Islet precursor cell (in vitro differentiated cells): ENCODE measurements at regions not wholly inside any gene's neighbourhood (a gene's known extent, or its start where the extent isn't known, plus 50 kb on each side); places are given as distances from the start of the nearest gene placed in this dataset.
A peak's percentile ranks its signal among the peaks of the same experiment; 100 is the strongest.

ENCODE experiments used
- DNase-seq: peaks from one replicate; pipeline ENCODE4 v3.0.0-alpha.2; 2018

DNA sequence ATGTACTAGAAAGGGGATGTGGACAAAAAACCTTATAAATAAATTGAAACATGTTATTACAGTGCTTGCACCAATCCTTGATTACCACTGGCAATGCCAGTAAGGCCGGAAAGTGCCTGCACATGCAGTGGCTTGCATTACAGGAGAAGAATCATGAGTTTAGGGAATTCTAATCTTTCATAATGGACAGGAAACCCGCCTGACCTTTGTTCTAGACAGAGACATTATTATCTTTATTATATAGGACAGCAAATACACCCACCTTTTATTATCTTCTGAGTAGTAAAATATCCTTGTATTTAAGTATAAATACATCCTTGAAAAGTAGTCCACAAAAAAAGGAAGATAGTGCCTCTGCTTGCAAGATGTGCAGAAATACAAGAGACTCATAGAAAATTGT lies 379.9 kb upstream of the LCORL start:
- no peak for DNase-seq

DNA sequence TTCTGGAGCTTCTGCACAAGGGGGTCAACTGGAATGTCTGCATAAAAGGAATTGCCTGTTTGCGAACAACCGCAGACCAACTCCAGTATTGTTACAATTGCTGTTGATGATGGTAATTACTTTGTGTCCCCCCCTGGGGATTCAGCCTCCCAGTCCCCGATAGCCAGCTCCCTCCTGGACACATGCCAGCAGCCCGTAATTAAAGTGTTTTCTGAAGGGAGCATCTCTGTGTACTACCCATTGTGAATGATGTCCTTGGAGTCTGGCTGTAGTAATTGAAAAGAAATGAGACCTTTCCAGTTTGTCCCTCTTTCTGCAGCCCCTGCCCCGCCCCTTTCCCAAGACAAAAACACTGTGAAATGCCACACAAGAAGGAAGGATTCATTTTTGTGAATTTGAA lies 377.1 kb upstream of the LCORL start:
- DNase-seq, result peak; percentile 95

DNA sequence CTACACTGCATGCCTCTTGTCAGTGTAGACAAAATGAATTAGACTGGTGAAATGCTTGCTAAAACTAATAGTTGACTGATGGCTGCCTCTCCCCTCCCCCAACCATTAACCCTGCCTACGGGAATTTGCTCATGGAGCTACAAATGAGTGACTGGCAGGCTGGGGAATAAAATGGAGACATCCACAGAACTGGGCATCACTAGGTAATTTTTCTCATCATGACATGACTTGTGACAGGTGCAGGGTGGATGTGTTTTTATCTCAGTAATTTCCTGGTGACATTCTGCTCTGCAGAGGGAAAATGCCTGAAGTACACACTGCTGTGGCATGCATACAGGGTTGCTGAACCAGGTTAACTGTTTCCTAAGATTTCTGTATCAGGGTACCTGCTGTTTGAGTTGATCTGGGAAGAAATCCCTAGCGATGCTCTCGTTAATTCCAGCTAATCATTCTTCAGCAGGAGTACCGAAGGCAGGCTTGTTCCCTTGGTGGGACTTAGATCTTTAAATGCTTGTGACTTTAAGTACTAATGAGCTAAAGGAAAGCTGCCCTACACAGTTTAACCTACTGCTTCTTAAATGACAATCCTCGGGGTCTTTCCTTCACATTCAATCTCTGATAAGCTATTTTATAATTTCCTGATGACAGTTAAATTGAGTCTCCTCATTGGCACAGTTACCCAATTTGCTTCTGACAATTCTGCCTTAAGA lies 376.3 kb upstream of the LCORL start:
- peak; percentile 69 for DNase-seq

DNA sequence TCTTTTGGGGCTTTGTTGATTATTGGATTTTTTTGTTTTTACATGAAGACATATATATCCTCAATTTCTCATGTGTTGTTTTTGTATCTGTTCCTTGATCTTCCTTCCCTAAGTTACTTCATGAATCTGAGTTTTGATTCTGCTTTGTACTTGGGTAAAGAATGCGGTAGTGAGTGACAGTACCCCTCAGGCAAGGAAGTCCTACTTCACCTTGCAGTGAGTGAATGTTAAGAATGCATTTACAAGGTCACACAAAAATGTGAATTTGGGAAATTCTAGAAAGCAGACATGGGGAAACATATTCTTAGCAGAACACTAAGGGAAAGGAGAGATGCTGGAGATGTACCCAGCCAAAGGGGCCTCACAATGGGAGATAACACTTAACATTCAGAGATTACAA lies 373.1 kb upstream of the LCORL start:
- peak; percentile 62 for DNase-seq

DNA sequence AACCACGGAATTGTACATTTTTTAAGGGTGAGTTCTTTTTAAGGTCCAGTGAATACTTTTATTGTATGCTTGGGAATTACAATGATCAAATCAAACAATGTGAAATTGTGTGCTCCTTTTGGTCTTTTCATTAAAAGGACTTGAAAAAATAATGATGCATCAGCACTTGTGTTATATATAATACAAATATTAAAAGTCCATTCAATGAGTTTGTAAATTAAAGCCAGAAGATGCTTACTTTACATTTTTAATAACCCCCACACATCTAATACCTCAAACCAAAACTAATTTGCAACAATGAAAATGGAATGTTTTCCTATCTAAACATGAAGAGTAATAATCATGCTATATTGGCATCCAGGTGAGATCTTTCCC lies 369.8 kb upstream of the LCORL start:
- no peak for DNase-seq

DNA sequence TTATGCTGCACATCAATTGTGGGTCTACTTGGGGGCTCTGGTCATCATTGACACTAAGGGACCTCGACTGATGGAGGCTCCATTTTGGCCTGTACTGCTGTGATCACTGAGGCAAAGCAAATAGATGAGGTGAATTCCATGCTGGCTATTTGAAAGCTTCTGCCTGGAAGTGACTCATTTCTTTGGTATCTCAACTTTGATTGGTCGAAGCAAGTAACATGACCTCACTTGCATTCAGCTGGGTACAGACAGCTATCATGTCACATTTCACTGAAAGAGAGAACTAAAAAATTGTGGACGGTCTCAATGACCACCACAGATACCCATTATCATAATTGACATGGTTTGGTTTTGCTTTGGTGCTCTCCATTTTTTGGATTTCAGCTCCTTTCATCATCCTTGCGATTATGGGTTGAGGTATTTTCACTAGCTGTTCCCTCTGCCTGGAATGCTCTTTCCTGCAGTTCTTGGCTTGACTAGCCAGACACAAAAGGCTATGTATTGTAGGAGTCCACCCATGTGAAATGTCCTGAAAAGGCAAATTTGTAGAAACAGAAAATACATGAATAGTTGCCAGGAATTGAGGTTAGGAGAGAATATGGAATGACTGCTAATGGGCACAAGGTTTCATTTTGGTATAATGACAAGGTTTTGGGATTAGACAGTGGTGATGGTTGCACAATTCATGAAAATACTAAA lies 369.2 kb upstream of the LCORL start:
- DNase-seq, result peak; percentile 59

DNA sequence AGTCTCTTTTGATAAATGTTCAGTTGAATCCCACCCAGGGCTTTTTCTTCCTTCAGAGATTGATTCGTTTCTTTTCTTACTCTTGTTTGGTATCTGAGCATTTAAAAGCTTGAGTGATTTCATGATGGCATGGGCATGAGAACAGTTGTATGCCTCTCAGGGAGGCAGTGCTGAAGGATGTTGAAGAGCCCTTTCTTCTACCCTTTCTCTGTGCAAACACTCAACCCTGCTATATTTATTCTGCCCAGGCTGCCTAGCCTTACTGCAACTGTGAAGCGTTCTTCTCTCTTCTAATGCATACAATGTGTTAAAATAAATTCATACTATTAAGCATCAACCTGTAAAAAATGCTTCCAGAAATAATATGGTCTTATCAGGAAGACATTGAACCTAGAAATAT lies 367.6 kb upstream of the LCORL start:
- DNase-seq, result no peak

DNA sequence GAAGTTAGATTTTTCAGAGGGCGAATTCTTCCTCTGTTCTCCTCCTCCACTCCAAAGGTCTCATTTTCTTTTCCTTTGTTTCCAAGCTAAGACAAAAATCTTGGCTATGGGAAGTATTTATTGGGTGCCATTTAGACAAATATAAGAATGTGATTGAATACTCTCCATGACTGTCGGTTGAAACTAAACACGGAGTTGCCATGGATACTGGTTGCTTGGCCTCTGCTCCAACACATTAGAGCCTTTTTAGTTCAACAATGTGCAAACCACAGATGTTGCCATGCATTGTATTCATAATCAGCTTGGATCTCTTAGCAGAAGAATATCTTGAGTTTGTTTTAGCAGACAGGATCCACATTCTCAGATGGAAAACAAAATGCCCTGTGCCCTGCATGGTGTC lies 366.5 kb upstream of the LCORL start:
- DNase-seq, result no peak

DNA sequence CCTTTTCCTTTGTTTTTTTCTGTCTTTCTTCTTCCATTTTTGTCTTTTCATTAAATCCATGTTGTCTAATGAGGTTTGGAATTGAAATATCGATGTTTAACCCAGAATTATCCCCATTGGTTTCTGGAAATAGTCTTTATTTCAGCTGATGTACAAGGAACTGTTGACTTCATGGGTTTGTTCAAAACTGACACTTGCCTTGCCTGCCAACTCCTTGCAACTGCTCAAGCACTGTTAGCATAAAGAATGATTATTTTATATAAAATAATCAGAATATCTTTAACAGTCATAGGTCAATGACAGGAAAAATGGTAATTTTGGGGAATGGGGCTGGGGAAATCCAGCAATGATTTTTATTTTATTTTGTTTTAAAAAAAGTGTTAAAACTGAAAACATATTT lies 359.6 kb upstream of the LCORL start:
- DNase-seq, result no peak

DNA sequence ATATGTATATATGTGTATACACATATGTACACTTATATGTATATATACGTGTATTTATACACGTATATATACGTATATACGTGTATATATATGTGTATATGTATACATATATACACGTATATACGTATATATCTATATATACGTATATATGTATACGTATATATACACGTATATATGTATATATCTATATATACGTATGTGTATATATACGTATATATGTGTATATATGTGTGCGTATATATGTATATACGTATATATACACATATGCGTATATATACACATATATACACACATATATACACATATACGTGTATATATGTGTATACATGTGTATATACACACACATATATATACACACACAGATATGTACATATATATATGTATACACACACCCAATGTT lies 348.0 kb upstream of the LCORL start:
- DNase-seq, result no peak

DNA sequence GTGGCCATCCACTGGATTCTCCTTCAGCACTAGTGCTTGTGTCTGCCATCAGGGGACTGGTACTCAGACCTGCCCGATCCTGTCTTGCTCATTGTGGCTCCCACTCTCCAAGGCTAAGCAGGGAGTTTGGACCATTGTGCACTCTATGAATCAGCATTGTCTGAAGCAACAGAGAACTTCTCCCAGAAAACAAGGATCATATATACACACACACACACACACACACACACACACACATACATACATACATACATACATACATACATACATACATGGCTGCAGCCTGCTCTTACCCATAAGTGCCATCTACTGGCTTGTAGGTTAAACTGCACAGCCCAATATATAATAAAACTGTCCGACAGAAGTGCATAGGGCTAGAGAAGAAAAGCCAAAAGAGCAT lies 345.3 kb upstream of the LCORL start:
- DNase-seq, result peak; percentile 52

DNA sequence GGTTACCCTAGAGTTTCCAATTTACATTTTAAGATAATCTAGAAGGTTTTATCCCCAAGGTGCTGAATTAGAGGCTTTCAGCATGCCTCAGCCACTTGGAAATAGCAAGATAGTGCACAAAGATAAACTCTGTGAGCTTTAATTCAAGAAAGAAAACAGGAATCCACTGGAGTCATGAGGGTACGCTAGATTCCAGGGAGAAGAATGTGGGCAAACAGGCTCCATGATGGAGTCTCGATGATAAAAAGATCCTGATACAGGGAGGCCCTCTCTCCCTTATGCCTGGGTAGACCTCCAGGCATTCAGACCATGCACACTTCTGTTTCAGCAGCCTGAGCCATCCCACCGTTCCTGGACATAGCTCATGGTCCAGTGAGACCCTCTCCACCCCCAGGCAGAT lies 344.6 kb upstream of the LCORL start:
- no peak for DNase-seq

DNA sequence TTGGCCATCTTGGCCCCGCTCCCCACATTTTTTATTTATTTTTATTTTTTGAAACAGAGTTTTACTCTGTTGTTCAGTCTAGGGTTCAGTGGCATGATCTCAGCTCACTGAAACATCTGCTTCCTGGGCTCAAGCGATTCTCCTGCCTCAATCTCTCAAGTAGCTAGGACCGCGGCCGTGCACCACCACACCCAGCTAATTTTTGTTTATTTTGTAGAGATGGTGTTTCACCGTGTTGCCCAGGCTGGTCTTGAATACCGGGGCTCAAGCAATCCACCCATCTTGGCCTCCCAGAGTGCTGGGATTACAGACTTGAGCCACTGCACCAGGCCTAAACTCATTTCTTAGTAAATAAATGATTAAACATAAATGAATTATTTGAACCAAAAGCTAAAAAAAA lies 322.0 kb upstream of the LCORL start:
- DNase-seq, result no peak

DNA sequence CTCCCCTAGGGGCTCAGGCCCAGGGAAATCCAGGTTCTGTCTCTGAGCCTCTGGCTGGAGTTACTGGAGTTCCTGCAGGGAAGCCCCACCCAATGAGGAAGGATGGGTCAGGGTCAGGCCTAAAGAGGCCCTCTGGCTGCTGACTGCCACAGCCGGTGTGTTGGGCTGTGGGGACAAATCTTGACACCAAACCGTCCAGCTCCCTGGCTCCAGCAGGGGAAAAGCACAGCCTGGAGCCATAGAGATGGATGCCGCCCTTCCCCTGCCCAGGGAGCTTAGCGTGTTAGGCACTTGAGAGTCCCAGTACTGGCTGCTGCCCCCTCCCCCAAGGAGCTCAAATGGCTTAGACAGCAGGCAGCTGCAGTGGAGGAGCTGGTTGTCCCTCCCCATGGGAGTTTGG lies 321.3 kb upstream of the LCORL start:
- no peak for DNase-seq

DNA sequence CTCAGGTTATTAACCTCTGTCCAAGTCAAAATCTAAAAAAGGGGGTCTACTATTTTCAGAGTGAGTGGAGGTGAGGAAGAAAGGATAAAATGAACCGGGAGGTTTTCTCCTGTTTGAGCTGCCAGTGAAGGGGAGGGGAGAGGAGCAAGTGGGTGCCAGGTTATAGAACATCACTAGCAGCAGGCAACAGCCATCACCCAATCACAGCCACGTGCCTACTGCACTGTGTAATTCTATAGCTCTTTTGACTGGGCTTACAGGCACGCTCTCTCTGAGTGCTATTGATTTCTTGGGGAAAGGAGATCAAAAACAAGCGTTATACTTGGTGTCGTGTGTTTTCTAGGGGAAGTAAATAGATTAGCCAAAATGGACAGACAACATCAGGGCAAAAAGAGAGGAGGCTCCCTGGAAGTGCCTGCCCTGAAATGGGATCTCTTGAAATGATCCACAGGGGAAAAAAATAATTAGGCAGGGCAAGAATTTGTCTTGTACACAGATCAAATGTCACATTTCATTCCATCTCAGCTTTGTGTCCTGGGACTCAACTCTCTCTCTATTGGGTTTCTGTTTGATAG lies 300.5 kb upstream of the LCORL start:
- DNase-seq, result no peak

DNA sequence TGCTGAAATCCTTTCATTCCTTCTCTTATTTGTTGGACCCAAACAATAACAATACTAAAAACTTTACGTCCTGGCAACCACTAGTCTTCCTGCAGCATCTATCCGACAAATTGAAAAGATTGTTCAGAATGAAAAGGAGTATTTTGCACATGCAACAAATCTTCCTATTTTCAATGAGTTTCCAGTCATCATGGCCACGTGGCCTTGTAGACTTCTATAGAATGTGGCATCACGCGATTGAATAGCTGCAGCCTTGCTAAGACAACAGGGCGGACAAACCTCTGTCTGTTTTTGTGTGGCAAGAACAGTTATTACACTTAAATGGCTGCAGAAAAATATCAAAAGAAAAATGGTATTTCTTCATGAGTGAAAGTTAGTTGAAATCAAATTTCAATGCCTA lies 297.9 kb upstream of the LCORL start:
- no peak for DNase-seq

DNA sequence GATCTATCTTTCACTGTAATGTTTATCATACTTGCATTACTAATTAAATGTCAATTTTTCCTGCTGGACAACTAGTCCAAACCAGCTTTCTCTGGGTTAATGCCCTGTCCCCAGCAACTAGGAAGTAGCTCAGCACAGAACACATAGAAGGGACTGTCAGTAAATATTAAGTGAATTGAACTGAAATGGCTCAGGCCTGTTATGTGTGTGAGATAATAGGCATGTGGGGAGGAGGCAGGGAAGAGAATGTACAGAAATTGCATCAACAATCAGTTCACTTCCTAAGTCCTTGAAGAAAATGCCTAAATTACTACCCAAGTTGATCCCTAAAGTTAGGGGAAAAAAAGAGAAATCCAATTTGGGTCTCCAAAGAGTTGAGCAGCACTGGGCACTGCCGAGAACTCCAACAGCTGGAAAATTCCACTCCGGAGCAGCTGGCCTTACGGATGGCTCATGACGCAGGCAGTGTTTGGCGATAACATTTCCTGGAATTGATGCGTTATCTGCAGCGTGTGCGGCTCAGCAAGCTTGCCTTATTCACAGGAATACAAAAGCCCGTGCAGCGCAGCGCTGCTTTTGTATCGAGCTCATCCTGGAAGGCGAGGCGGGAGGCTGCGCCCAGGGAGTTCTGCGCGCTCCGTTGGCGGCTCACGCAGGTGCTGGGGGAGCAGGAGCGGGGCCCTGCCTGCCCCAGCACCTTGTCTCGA lies 297.3 kb upstream of the LCORL start:
- DNase-seq, result no peak

DNA sequence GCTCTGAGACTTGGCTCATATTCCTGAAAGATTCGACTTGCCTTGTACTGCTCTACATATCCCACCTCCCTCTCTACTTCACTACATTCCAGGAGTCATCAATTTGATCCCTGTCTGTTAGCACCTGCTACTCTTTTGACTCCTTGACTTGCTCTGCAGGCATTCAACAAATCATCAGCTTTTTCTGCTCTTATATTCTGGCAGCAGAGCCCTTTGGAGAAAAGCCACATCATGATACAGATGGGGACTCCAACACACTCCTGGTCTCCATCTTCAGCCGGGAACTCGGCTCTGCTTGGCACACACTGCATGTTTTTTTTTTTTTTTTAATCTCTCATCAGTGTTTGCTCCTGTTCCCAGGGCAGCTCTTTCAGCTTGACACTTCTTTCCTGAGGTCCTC lies 293.2 kb upstream of the LCORL start:
- DNase-seq, result no peak

DNA sequence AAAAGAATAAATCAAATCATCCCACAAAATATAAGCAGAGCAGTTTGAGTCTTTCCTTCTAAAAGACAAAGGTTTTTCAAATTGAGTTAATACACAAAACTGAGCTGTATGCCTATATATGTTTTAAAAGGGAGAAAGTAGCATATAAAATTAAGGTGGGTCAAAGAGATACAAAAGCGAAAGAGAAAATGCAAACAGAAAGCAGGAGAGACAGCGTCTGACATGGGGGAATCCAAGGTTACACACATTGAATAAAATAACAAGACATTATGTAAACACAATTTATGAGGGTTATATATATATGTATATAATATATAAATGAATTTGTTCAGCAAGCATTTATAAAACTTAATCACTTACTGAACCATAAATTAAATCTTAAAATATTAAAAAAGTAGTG lies 276.1 kb upstream of the LCORL start:
- no peak for DNase-seq

DNA sequence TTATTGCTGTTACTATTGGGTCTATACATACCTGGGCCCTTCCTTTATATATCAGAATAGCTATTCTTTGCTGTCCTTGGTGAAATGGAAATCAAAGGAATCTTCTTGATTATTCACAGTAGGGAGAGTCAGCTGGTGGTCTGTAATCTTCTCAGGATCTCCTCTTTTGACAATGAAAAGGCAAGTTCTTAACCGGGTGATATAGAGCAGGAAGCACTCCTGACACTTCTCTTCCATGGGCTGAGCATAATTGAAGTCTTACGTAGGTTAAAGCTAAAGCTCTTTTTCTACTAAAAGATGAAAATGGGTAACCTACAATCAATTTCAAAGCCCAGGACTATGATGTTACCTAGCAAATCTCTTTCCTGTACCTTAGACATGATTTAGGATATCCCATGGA lies 274.9 kb upstream of the LCORL start:
- DNase-seq, result no peak

DNA sequence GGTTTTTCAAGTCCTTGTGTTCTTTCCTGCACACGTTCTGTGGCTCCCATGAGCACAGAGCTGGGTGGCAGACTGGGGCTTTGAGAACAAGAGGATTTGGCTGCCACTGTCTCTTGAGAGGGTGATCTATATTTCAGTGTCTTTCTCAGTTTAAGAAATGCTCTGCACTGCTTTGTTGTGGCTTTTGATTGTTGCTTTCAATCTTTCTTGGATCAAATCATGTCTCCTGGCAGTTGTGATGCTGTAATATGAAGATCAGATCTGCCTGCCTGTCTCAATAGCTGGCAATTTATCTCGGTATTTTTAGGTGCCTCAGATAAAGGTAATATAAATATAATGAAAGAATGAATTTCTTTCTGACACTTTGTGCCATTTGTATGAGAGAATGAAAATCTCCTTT lies 273.3 kb upstream of the LCORL start:
- no peak for DNase-seq

DNA sequence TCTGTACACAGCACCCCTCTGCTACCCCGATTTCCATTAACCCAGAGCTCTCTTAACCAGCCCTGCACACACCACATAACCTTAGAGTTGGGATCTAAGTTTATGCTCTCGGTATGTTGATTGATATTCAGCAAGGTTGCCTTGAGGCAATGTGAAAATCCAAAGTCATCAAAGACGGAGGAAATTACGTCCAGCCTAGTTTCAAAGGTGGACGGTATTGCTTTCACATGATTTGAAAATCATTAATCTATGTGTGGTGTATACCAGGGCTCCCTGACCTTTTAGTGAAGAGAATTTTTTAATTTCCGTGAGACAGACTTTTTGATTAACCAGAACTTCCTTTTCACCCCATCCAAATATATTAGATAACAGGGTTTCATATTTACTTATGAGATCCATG lies 272.5 kb upstream of the LCORL start:
- no peak for DNase-seq

DNA sequence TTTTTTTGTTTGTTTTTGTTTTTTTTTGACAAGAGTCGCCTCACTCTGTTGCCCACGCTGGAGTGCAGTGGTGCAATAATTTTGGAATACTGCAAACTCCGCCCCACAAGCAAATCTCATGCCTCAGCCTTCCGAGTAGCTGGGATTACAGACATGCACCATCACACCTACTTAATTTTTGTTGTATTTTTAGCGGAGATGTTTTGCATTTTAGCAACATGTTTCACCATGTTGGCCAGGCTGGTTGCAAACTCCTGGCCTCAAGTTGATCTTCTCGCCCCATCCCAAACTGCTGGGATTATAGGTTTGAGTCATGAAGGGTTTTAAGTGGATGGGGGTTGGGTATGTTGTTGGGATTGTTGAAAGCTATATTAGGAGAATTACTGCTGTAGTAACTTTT lies 270.9 kb upstream of the LCORL start:
- DNase-seq, result no peak

DNA sequence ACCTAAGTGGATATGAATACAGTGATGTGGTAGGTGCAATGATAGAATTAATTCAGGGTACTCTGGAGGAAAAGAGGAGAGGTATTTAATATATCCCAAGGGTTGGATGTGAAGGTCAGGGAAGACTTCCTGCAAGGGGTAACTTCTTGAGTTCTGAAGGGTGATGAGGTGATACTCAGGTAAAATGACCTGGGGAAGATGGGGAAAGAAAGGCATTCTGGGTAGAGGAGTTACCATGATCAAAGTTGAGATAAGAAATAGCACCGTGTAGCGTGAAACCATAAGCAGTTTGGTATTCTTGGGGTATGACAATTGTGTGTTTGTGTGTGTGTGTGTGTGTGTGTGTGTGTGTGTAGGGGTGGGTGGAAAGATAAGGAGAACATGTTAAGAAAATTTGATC lies 270.4 kb upstream of the LCORL start:
- DNase-seq, result no peak
